LNCaP clone FGC (cell line): ENCODE measurements at regions not wholly inside any gene's neighbourhood (a gene's known extent, or its start where the extent isn't known, plus 50 kb on each side); places are given as distances from the start of the nearest gene placed in this dataset.

Experiments used
- DNase-seq: peaks from one replicate; pipeline ENCODE4 v3.0.0-alpha.2; 2011; ENCODE audit warnings: low read depth
- H3K4me3 ChIP-seq: 2 replicates; pipeline ENCODE4 v1.5.1; 2011; ENCODE audit warnings: mild to moderate bottlenecking, low read depth, low read length, control low read depth
- TF ChIP-seq, protein P1 (sequence below): IDR thresholded peaks from 2 replicates; pipeline ENCODE4 v1.5.1; 2012; ENCODE audit warnings: mild to moderate bottlenecking; ENCODE audit not compliant: control insufficient read depth, insufficient read depth; ENCODE audit errors: extremely low read depth

DNA sequence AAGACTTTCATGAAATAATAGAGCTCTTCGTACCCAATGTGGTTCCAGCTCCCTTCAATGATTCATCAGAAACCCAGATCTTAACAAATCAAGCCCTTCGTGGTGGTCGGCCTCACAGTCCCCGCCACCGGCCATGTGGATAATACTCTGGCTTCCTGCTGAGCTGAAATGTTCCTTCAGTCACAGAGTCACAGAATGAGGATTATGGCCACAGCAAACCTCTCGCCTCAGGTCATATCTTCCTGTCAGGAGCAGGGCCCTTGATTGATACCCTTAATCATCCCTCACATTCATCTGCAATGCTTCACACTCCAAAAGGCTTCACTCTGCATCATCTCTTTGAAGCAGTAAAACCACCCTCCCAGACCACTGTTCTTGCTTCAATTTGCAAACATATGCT is 452.6 kb downstream of the OCA2 start:
- TF ChIP-seq, protein P1, sequence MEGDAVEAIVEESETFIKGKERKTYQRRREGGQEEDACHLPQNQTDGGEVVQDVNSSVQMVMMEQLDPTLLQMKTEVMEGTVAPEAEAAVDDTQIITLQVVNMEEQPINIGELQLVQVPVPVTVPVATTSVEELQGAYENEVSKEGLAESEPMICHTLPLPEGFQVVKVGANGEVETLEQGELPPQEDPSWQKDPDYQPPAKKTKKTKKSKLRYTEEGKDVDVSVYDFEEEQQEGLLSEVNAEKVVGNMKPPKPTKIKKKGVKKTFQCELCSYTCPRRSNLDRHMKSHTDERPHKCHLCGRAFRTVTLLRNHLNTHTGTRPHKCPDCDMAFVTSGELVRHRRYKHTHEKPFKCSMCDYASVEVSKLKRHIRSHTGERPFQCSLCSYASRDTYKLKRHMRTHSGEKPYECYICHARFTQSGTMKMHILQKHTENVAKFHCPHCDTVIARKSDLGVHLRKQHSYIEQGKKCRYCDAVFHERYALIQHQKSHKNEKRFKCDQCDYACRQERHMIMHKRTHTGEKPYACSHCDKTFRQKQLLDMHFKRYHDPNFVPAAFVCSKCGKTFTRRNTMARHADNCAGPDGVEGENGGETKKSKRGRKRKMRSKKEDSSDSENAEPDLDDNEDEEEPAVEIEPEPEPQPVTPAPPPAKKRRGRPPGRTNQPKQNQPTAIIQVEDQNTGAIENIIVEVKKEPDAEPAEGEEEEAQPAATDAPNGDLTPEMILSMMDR = no peak
- H3K4me3 ChIP-seq = no peak overlapping the region
- no peak for DNase-seq

DNA sequence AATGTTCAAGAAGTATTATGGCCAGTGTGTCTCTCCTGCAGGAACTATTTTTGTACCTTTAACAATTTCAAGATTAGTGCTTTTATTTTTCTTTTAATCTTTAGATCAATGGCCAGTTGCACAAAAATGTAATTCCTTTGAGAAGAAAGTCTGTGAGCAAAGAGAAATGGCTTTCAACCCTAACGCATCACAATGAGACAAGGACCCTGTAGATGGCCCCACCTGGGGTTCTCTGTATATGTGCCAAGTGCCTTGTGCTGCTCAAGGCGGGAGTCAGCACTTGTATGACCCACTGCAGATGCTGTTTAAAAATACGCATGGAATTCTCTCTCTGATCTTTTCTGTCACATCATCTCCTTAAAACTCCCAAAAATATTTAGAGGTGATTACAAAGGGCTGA is 453.4 kb downstream of the OCA2 start:
- TF ChIP-seq, protein P1 = no peak
- DNase-seq = no peak

DNA sequence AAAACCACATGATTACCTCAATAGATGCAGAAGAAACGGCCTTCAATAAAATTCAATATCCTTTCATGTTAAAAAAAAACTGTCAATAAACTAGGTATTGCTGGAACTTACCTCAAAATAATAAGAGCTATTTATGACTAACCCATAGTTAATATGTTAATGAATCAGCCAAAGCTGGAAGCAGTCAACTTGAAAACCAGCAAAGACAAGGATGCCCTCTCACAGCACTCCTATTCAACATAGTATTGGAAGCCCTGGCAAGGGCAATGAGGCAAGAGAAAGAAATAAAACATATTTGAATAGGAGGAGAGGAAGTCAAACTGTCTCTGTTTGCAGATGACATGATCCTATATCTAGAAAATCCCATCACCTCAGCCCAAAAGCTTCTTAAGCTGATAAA is 456.1 kb downstream of the OCA2 start:
- no peak for DNase-seq
- TF ChIP-seq, protein P1 = no peak

More for the DNA sequence above, 453.4 kb downstream of the OCA2 start:
- no peak overlapping the region for H3K4me3 ChIP-seq

DNA sequence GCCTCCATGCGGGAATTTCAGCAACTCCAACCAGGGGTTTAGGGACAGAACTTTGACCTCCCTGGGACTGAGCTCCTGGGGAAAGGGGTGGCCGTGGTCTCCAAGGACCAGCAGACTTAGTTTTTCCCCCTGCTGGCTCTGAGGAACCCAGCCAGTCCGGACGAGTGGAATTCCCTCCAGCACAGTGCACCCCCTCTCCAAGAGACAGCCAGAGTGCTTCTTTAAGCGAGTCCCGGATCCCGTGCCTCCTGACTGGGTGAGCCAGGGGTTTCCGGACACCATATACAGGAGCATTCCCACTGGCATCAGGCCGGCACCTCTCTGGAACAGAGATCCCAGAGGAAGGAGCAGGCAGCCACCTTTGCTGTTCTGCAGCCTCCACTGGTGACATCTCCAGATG is 459.5 kb downstream of the OCA2 start:
- no peak overlapping the region for H3K4me3 ChIP-seq
- TF ChIP-seq, protein P1 = no peak
- DNase-seq = no peak

More for the DNA sequence above, 456.1 kb downstream of the OCA2 start:
- H3K4me3 ChIP-seq = no peak overlapping the region

DNA sequence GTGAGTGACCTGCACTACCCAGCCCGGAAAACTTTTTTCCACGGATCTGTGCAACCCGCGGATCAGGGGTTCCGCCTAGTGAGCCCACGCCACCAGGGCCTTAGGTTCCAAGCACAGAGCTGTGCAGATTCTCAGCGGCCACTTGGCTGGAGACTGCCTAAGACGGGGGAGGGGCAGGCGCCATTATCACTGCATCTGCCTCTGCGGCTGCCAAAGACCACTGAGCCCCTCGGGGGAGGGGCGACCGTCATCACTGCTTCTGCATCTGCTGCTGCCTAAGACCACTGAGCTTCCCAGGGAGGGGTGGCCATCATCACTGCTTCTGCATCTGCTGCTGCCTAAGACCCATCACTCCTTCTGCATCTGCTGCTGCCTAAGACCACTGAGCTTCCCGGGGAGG is 460.2 kb downstream of the OCA2 start:
- no peak for DNase-seq
- TF ChIP-seq, protein P1 = no peak
- no peak overlapping the region for H3K4me3 ChIP-seq

DNA sequence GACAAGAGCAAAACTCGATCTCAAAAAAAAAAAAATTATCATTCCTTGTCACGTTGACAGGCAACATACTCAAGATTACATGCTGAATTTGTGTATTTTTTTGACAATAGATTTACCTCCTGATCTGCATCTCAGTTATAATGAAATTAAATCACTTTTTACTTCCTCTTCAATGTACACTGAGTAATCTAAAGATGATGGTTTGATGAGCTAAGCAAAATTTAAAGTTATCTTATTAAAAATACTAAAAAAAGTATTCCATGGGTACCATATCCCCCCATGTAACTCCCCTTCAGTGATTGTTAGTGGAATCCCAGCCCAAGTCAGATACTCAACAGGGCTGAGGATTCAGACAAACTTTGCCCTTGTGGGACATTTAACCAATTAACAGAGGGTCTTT is 463.2 kb downstream of the OCA2 start:
- H3K4me3 ChIP-seq = no peak overlapping the region
- DNase-seq = no peak
- TF ChIP-seq, protein P1 = no peak

DNA sequence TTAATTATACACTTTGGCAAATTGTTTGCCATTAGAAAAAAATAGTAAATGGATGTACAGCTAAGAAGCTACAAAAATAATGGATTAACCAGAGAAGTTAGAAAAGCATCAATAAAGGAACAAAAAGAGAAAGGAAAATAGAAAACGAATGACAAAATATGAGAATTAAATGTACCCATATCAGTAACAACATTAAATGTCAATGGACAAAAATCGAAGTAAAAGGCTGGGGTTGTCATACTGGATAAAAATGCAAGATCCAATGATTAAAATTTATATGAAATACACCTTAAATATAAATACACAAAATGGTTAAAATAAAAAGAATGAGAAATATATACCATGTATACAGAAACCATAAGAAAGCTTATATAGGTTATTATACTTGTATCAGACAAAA is 470.6 kb downstream of the OCA2 start:
- no peak overlapping the region for H3K4me3 ChIP-seq
- TF ChIP-seq, protein P1 = no peak
- DNase-seq = no peak
